HG03521 (cell line): ENCODE measurements at regions not wholly inside any gene's neighbourhood (a gene's known extent, or its start where the extent isn't known, plus 50 kb on each side); places are given as distances from the start of the nearest gene placed in this dataset.

Experiments used
- ATAC-seq: cut with Tn5 transposase; IDR thresholded peaks from one replicate; pipeline ENCODE4 v1.9.1; 2021; ENCODE audit warnings: mild to moderate bottlenecking, moderate library complexity; ENCODE audit not compliant: unreplicated experiment

- ATAC-seq = no peak
Measured at GRCh38 chr10:4733150-4733842, 92.7 kb upstream of the AKR1E2 start.

DNA sequence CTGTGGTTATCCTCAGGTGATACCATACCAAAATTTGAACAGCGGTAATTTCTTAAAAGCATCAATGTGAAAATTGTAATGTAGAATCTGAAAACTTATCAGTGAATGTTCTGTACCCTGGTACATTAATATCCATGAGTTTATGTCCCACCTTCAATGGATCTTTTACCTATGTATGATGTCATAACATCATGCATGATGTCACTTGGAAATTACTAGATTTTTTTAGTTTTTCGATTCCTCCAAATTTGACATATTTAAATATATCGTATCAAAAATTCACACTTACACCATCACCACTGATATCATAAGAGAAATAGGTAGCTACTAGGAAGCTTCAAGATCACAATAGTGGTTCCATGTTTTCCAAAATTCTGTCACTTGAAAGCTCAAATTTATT lies 95.0 kb upstream of the AKR1E2 start:
- ATAC-seq = no peak

DNA sequence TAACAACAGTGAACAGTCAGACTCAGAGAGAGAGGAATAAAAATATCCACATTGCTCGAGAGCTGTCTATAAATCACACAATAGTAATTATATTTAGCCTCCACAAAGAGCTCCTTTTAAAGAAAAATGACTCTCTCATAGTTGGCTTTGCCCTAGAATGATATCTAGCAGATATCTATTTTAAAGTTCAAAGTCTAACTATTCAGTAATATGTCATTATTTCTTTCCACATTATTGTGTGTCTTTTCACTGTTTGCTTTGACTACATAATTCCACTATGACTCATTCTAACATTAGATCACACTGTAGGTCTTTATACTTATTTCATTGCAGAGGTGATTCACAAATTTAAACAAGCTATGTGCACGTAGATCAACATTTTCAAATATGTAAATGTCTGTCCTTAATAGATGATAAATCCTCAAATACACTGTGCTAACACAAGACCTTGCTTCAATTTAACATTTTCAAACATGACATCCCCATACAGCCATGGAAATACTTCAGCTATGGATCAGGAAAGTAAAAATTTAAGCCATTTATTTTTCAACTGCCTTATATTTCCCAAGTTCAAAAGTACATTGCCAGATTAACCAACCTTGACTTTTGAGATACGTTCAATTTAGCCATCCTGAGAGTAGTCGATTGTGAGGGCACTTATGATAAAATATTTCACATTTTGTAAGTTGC lies 99.9 kb upstream of the AKR1E2 start:
- ATAC-seq = no peak

DNA sequence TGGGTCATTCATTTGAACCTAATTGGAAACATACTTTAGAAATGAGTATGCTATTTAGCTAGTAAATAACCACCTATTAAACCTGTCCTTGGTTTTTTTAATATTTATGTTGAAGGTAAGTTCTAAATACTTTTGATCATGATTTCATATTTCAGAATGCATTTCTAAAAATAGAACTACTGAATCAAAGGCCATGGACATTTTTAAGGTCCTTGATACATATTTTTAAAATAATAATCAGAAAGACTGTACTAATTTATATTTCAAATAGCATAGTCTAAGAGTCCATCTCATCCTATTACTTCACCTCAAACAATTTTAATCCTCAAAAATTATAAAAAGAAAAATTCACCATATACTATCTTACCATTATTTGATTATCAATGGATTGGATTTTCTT lies 102.1 kb upstream of the AKR1E2 start:
- ATAC-seq = no peak

DNA sequence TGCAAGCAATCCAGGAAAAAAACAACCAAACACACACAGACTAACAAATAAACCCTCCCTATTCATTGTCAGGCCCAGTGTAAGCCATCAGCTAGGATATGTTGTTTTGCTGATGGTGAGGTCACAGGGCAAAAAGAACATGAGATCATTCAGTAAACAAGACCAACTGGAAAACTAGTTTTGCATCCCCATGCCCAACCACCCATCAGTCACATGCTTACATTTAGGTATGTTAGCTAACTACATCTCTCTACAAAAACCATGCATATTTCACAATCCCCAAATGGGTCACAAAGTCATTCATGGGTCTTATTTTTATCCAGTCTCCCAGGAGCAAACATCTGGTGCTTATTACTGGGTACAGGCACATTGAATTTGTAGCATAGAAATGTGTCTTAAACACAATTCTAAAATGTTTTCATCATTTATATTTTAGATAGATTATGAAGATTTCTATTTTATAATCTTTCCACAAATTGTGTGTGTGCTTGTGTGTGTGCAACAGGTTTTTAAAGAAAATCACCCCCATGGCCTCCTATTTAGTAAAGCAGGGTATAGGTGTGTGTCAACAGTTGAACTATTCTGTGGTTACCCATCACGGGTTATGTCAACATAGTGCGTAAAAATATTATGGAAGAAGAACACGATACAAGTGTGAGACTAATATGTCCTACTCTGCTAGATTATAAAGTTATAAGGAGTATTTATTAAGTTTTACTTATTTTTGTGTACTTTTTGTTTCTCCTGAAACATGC lies 103.8 kb upstream of the AKR1E2 start:
- no peak for ATAC-seq

GRCh38 chr10:4720463-4720862 lies 105.5 kb upstream of the AKR1E2 start:
- ATAC-seq = no peak

- no peak for ATAC-seq
Measured at GRCh38 chr10:4719671-4720070, 106.3 kb upstream of the AKR1E2 start.

- ATAC-seq = no peak
Measured at GRCh38 chr10:4719036-4719435, 107.0 kb upstream of the AKR1E2 start.

DNA sequence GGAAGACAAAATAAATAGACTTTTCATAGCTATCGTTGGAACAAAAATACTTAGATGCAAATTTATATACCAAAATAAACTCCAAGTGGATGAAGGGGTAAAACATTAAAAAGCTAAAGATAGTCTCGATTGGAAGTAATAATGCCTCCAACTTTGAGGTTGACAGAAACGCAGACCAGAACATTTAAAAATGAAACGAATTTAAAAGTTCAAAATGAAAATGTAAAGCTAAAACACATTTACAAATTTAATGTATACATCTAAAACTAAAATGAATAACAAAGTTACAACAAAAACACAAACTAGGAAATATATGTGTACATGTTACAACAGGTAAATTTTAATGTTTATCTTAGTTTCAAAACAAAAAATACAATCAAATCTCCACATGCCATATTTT lies 107.5 kb upstream of the AKR1E2 start:
- no peak for ATAC-seq

GRCh38 chr10:4717670-4718069 lies 108.3 kb upstream of the AKR1E2 start:
- ATAC-seq = no peak

DNA sequence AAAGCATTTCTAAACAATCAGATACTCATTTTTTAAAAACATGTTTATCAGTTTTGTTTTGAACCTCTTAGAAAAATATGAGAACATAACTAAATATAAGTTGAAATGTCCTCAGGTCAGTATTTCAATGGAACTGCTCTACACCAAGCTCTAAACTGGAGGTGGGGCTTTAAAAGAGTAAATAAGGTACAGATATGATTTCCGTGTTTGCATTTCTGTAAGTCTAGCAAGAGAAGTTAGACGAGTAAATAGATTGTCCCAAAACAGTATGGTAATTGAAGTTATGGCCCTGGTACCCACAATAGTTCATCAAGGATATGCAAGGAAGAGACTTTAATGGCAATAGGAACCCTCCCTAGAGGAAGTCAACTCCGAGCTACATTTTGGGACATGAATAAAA lies 115.1 kb upstream of the AKR1E2 start:
- ATAC-seq = no peak

- no peak for ATAC-seq
Measured at GRCh38 chr10:4708123-4708759, 117.8 kb upstream of the AKR1E2 start.

DNA sequence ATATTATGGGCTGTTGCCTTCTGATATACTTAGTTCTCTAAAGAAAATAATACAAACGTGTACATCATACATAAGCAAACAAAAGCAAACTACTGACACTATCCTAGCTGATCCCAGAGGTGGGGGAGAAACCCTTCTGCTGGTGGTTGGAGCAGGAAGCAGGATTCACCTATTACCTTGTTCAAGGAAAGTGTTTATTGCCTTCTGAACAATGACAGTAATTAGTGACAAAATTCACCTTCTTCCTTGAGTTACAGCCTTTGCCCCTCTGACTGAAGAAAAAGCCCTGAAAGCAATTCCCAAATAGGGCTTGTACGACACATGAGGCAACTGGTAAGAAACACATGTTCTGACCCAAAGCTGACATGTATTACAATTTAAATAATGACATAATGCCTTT lies 118.8 kb upstream of the AKR1E2 start:
- no peak for ATAC-seq

DNA sequence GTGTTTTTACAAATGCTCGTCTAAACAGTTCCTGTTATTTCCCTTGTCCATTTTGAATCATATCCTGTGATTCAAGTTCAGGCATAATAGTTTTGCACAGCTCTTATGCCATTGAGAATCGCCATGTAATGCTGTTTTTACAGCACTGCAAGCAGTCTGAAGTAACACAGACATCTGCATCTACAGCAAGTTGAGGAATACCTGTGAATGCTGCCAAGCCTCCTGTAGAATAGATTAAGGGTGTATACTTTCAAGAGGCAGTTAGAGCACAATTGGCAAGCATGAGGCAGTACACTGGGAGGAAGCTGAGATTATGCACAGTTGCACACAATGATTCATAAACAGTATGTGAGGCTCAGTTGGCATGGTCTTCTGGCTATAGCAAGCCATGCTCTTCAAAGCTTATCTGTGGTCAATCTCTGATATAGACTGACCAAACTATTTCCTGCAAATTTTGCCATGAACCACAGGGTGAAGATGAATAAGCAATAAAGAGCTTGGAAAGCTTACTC lies 121.9 kb upstream of the AKR1E2 start:
- ATAC-seq = no peak

DNA sequence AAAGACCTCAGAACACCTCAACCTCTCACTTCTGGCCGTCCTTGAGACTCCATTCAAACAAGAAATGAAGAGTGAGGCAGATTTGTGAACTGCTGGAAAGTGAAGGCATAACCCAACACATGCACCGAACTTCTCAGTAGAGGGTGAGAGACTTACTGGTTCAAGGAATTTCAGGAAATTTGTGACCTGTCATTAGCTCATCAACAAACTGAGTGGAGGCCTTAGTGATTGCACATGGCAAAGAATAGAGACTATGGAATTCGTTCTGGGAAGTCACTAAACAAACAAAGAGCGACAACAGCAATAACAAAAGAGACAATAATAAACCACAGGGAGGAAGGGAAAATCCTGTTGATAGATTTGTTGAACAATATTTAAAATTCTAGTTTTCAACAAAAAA lies 125.0 kb upstream of the AKR1E2 start:
- no peak for ATAC-seq

DNA sequence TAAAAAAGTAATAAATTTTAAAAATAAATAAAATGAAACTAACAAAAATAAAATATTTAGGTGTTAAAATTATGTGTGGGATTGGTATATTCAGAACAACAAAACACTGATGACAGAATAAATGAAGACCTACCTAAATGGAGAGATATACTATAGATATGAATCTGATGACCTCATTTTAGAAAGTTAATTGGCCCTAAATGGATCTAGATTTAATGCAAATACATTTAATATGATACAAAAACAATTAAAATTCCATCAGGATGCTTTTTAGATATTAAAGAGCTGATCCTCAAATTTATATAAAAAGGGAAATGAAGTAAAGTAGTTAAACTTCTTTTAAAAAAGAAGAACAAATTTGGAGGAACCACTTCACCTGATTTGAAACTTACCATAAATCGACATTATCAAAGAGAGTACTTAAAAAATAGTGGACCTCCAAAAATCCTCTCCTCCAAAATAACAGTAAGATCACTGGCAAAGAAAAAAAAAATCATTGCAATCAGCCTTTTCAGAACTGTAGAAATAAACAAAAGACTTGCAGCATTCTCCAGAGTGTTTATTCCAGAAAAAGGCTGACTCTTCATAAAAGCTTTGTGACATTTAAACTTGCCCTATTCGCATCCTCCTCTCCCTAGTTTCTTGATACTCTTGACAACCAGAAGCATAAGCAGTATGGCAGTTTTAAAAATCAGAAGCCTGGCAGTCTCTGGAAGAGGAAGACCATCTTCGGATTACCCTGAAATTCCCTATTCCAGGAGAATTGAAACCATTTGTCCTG lies 125.9 kb upstream of the AKR1E2 start:
- ATAC-seq = no peak

DNA sequence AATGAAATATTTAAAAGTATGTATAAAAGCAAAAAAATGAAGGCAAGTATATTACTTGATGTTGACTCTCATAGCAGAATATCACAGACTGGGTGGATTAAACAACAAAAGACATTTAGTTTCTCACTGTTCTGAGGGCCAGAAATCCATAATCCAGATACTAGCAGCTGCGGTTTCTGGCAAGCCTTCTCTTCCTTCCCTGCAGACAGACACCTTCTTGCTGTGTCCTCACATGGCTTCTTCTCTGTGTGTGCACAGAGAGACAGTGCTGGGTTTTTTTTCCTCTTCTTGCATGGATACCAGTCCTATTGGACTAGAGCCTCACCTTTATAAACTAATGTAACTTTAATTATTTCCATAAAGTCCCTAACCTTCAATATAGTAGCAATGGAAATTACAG lies 127.9 kb upstream of the AKR1E2 start:
- no peak for ATAC-seq

DNA sequence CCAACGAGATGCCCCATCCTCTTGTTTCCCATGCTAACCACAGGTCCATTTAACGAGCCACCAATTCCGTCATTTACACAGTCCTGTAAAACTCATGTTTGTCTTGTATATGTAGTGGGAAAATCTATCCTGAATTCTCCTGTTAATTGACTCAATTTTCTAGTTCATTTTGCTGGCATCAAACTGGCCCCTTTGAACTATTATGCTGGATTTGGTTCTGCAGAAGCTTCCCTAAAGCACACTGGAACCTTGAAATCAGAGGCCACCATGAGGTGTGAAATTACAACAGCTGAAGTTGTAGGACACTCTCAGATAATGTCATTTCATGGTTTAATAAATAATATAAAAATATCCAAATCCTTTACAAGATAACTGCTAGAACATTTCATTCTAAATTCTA lies 129.8 kb upstream of the AKR1E2 start:
- no peak for ATAC-seq

- no peak for ATAC-seq
Measured at GRCh38 chr10:4693967-4694366, 132.0 kb upstream of the AKR1E2 start.

DNA sequence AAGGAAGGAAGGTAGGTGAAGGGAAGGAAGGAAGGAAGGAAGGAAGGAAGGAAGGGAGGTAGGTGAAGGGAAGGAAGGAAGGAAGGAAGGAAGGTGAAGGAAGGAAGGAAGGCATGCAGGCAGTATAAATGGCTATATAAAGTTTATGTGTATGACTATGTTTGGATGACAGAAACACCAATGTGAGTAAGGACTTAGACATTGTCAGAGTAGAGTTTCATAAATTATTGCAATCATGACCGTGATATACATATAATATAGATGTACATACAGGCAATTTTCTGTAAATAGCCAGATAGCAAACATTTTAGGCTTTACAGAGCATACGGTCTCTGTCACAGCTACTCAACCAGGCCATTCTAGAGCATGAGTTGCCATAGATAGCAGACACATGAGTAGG lies 133.8 kb upstream of the AKR1E2 start:
- no peak for ATAC-seq

GRCh38 chr10:4691776-4692175 lies 134.2 kb upstream of the AKR1E2 start:
- ATAC-seq = no peak
